Epithelial cell of proximal tubule (primary cell): ENCODE measurements at regions not wholly inside any gene's neighbourhood (a gene's known extent, or its start where the extent isn't known, plus 50 kb on each side); places are given as distances from the start of the nearest gene placed in this dataset.

Experiments used
- DNase-seq: peaks from one replicate; pipeline ENCODE4 v3.0.0-alpha.2; 2011; ENCODE audit warnings: low read depth
- H3K4me3 ChIP-seq: 2 replicates; pipeline ENCODE4 v1.5.1; 2011; ENCODE audit warnings: low read depth, mild to moderate bottlenecking, low read length
- TF ChIP-seq, protein P1 (sequence below): conservative IDR thresholded peaks from 2 replicates; pipeline ENCODE4 v1.5.1; 2012; ENCODE audit warnings: low read depth, mild to moderate bottlenecking, low read length

- TF ChIP-seq, protein P1, sequence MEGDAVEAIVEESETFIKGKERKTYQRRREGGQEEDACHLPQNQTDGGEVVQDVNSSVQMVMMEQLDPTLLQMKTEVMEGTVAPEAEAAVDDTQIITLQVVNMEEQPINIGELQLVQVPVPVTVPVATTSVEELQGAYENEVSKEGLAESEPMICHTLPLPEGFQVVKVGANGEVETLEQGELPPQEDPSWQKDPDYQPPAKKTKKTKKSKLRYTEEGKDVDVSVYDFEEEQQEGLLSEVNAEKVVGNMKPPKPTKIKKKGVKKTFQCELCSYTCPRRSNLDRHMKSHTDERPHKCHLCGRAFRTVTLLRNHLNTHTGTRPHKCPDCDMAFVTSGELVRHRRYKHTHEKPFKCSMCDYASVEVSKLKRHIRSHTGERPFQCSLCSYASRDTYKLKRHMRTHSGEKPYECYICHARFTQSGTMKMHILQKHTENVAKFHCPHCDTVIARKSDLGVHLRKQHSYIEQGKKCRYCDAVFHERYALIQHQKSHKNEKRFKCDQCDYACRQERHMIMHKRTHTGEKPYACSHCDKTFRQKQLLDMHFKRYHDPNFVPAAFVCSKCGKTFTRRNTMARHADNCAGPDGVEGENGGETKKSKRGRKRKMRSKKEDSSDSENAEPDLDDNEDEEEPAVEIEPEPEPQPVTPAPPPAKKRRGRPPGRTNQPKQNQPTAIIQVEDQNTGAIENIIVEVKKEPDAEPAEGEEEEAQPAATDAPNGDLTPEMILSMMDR: no peak
- DNase-seq: no peak
- H3K4me3 ChIP-seq: no peak overlapping the region
Observed at GRCh38 chr19:30679153-30679702, 307.0 kb downstream of the ZNF536 start.

- no peak for DNase-seq
- TF ChIP-seq, protein P1: no peak
- no peak overlapping the region for H3K4me3 ChIP-seq
Observed at GRCh38 chr19:30678168-30678567, 306.0 kb downstream of the ZNF536 start.

DNA sequence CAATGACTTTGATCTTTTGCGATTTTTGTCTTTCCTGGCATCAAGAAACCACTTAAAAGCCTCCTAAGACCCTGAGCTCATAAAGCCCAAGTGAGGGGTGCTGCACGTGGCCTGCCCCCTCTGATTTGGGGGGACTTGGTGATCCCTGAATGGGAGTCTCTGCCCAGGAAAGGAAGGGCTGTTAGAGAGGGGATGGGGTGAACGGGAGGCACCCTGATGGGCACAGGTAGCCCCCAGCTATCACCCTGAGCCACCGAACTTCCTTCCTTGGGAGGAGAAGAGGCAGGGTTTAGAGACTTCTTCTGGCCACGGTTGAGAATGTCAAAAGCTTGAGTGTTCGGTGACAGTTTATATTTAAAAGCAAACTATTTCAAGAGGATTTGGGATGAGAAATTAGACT is 305.5 kb downstream of the ZNF536 start:
- no peak for DNase-seq
- TF ChIP-seq, protein P1: no peak

DNA sequence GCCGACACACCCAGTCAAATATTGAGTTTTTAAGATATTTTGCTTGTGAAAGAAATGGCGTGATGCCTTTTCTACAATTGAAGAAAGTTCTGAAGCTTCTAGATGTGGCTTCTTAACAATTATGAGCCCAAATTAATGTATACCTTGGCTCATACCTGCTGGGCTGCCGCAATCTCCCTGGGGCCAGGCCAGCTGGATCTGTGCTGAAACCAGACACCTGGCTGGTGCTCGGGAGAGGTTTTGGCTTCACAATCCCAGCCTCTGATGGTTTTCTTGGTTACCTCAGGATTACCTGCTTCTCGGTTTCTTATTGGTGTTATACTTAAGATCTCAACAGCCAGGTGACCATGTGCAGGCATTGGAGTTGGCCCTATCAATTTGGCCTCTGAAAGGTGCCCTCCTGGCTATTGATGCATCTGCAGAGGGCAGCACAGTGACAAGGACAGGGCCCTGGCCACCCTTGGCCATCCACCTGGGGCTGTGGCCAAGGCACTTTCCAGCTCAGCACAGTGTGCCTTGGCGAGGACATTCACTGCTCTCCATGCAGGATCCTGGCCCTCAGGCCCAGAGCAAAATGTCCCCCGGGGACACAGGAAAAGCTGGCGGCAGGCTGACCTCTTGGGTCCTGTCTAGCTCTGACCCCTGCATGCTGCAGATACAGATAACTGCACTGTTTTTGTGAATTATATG is 305.0 kb downstream of the ZNF536 start:
- TF ChIP-seq, protein P1: no peak
- H3K4me3 ChIP-seq: no peak overlapping the region
- no peak for DNase-seq

More for the DNA sequence above, 305.5 kb downstream of the ZNF536 start:
- H3K4me3 ChIP-seq: no peak overlapping the region

- no peak overlapping the region for H3K4me3 ChIP-seq
- TF ChIP-seq, protein P1: no peak
- no peak for DNase-seq
Observed at GRCh38 chr19:30675086-30675485, 302.9 kb downstream of the ZNF536 start.

DNA sequence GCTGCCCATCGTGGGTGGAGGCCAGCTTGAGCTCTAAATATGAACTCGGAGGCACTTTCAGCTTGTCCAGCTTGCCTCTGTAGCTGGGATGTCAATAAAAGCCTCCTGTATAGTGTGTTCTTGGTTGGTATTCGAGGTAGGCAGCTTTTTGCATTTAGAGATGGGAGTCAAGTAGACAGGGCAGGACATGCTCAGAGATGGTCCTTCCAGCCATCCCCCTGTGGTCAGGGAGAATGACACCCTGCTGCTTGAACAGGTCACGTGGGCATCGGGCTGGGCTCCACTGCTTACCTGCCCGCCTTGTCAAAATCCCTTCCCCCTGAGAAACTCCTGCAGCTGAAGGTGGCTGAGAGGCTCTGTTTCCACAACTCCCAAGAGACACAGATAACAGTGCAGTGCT is 302.5 kb downstream of the ZNF536 start:
- no peak overlapping the region for H3K4me3 ChIP-seq
- no peak for DNase-seq
- TF ChIP-seq, protein P1: no peak

- TF ChIP-seq, protein P1: no peak
- DNase-seq: no peak
- no peak overlapping the region for H3K4me3 ChIP-seq
Observed at GRCh38 chr19:30673336-30673735, 301.2 kb downstream of the ZNF536 start.
